Effector CD8-positive, alpha-beta T cell (primary cell): ENCODE measurements at regions not wholly inside any gene's neighbourhood (a gene's known extent, or its start where the extent isn't known, plus 50 kb on each side); places are given as distances from the start of the nearest gene placed in this dataset.
"Not testable (repeated sequence)": the region's sequence is repeated elsewhere in the genome, so short reads cannot be mapped to it uniquely, and the experiment has no call there.

Experiments used
- DNase-seq: peaks from one replicate; lab custom pipeline; 2025; lab: John Stamatoyannopoulos, UW

DNA sequence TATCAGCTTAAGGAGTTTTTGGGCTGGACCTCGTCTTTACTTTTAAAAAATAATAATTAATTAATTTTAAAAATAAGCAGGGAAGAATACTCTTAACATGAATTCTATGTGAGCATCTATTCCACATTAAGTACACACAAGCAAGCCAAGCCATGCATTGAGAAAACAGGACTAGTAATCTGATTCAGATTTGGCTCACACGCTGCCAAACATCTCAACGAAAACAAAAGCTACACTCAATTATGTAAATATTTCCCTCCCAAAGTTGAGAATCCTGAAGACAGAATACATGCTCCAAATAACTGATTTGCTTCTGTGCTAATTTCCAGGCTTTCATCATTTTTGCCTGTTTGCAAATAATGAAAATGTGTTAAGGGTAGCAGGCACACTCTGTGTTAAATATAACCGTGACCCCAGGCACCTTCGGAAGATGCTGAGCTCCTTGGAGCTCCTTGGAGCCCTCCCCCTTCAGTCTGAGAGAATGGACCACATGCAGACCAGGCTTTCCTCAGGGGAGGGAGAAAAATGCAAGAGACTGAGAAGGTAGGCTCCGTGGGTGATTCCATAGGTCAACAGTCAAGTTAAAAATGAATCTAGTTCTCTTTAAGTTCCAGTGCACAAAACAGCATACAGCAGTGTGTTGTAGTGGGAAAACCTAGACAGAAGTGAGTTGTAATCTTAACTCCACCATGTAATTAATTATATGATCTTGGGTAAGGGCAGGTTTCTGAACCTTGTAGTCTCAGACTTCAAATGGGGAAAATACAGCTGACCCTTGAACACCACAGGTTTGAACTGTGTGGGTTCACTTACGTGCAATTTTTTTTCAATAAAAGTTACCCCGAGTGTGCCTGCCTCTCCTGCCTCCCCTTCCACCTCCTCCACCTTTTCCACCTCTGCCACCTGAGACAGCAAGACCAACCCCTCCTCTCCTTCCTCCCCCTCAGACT is 161.3 kb upstream of the RREB1 start:
- no peak for DNase-seq

DNA sequence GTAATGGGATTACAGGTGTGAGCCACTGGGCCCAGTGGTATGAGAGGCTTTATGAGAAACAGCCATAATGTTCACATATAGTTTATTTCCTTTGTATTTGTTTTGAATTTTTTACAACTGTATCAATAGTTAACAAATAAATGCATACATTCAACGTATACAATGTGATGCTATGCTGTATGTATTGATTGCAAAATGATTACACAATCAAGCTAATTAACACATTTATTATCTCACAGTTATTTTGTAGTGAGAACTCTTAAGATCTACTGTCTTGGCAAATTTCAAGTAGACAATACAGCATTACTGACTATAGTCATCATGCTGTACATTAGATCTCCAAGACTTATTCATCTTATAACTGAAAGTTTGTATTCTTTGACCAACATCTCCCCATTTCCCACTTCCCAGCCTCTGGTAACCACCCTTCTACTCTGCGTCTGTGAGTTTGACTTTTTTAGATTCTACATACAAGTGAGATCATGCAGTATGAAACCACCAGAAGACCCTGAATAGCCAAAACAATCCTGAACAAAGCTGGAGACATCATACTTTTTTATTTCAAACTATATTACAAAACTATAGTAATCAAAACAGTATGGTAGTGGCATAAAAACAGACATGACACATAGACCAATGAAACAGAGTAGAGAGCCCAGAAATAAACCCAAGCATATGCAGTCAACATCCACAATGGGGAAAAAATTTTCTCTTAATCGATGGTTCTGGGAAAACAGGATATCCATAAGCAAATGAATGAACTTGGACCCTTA is 157.2 kb upstream of the RREB1 start:
- DNase-seq = no peak

DNA sequence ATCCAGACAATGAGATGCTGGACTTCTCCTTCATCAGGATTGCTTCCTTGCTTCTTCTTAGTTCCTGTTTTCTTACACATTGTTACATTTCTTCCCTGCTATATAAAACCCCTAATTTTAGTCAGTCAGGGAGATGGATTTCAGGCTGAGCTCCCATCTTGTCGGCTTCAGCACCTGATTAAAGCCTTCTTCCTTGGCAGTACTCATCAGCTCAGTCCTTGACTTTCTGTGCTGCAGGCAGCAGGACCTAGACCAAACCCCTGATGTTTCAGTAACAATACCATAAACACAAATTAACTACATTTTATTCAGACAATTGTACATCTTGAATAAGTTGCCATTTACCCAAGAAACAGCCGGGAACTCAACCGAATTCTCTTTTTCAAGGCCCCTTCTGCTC is 156.4 kb upstream of the RREB1 start:
- DNase-seq = no peak

DNA sequence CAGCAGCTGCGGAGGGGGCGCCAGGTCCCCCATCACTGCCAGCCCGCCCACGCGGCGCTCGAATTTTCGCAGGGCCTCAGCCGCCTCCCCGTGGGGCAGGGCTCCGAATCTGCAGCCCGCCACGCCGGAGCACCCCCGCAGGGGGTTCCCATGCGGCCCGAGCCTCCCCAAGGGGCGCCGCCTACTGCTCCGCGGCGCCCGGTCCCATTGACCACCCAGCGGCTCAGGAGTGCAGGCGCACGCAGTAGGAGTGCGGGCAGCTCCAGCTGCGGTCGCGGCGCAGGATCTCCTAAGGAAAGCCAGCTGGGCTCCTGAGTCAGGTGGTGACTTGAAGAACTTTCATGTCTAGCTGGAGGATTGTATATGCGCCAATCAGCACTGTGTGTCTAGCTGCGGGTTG is 155.3 kb upstream of the RREB1 start:
- DNase-seq = no peak

DNA sequence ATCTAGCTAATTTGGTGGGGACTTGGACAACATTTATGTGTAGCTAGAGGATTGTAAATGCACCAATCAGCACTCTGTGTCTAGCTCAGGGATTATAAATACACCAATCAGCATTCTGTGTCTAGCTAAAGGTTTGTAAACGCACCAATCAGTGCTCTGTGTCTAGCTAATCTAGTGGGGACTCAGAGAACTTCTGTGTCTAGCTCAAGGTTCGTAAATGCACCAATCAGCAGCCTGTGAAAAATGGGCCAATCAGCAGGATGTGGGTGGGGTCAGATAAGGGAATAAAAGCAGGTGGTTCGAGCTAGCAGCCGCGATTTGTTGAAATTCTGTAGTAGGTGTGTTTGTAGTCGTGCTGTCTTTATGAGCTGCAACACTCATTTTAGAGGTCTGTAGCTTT is 154.8 kb upstream of the RREB1 start:
- DNase-seq = not testable (repeated sequence)

DNA sequence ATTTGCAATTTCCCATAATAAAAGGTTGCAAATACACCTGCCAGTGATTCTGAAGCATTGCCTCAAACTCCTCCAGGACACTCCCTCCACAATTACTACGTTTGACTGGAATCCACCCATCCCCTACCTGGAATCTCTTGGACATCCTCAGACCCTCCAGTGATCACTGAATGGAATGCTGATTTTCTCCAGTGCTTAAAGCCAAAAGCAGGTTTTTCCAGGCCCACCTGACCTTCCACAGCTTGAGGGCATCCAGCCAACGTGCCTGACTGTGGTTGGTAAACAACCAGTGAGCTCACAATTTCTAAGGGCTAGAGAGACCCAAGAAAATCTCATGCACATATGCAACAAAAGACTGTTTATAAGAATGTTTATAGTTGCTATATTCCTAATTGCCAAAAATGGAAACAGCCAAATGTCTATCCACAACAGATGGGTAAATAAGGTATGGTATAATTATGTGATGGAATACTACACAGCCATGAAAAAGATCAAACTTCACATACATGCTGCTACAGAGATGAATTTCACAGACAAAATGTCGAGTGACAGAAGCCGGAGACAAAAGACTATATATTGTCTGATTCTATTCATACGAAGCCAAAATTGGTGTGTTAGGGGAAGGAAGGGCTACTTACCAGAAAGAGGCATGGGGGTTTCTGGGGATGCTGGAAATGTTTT is 147.1 kb upstream of the RREB1 start:
- DNase-seq = no peak

DNA sequence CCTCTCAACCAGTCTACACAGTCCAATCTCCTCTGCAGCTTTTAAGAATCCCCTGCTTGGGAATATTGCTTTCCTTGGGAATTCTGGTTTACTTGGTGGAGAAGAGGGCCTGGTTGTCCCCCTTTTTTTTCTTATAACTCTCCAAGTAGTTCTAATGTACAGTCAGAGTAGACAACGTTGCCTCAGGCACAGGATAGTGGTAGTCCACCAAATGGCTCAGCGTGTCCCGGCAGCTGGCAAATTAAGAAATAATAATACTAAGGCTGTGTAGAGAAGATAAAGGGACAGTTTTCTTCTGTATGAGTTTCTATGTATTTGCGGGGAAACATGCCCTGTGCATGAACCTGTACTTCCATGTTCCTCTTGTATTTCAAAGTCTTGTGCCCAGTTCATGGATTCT is 145.7 kb upstream of the RREB1 start:
- DNase-seq = no peak

DNA sequence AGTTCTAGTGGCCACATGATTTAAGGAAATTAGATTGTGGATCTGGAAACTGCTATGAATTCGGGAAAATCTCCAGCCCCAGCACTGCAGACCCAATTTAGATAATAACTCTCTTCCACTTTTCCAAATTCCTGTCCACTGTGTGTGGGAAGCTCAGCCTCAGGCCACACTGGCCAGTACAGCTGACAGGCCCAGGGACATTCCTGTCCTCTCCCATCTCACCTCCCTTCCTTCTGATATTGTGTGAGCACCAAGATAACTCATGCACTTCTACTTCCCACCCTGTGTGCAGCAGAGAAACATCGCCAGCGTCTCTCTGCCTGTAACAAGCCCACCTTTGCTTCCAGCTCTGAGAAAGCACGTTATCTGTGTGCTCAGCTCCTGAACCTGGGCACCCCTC is 145.1 kb upstream of the RREB1 start:
- no peak for DNase-seq

DNA sequence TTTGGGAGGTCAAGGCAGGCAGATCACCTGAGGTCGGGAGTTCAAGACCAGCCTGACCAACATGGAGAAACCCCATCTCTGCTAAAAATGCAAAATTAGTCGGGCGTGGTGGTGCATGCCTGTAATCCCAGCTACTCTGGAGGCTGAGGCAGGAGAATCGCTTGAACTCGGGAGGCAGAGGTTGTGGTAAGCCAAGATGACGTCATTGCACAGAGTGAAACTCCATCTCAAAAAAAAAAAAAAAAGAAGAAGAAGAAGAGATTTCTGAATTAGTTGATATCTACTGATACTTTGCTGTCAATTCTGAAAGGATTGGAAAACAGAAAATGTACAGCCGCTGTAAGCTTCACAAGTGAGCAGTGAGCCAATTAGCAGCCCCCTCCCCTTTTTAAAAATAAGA is 144.4 kb upstream of the RREB1 start:
- not testable (repeated sequence) for DNase-seq

DNA sequence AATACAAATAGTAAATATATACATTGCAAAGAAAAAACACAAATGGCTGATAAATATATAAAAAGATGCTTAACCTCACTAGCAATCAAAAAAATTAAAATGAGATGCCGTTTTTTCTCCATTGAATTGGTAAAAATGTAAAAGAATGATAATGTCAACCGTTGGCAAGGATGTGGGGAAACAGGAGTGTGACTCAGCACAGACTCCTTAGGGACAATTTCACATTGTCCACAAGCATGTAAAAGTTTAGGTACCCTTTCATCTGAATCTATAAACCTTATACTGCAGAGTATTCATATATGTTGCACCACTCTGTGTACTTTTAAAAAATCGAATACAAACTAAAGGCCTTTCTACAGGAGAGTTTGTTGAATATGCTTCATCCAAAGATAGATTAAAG is 143.1 kb upstream of the RREB1 start:
- no peak for DNase-seq

DNA sequence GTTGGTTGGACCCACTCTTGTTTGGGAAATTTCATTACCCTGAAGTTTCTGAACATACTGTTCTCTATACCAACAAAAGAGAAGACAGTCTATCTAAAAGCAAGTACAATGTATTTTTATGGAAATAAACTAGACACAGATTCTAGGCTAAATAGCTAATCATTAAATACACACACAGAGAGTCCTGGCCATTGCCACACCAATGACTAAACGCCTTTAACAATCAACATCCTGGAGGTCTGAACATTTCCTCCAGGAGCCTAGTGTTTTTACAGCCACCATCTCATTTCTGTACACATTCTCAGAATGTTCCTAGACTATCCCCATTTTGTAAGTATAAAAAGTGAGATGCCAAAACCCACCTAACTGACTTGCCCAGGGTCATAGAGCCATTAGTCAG is 141.6 kb upstream of the RREB1 start:
- no peak for DNase-seq

DNA sequence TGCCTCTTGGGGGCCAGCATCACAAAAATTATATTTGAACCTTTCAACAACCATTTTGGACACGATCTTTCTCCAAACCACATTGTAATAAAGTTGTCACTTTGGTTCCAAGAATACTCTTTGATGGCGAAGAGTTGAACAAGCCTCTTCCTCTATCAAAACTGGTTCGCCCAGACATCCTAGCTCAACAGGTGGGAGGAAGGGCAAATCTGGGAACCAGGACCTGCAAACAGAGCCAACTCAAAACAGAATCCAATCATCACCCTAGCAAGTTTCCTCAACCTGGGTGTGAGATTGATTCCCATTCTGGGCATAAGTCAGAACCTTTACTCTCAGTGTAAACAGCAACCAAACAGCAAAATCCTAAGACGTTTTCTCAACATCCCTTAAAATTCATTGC is 141.2 kb upstream of the RREB1 start:
- DNase-seq = no peak

DNA sequence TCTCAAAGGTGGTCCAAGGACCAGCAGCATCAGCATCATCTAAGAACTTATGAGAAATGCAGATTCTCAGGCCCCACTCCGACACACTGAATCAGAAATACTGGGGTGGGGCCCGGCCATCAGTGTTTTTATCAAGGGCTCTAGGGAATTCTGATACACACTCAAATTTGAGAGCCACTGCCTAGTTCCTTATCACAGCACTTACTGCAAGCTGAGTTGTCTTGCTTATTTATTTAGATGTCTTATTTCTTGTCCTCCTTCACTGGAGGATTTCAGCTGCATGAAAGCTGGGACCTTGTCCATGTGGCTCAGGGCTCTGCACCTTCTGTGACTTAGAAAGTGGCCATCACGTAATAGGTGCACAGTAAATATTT is 139.4 kb upstream of the RREB1 start:
- no peak for DNase-seq

DNA sequence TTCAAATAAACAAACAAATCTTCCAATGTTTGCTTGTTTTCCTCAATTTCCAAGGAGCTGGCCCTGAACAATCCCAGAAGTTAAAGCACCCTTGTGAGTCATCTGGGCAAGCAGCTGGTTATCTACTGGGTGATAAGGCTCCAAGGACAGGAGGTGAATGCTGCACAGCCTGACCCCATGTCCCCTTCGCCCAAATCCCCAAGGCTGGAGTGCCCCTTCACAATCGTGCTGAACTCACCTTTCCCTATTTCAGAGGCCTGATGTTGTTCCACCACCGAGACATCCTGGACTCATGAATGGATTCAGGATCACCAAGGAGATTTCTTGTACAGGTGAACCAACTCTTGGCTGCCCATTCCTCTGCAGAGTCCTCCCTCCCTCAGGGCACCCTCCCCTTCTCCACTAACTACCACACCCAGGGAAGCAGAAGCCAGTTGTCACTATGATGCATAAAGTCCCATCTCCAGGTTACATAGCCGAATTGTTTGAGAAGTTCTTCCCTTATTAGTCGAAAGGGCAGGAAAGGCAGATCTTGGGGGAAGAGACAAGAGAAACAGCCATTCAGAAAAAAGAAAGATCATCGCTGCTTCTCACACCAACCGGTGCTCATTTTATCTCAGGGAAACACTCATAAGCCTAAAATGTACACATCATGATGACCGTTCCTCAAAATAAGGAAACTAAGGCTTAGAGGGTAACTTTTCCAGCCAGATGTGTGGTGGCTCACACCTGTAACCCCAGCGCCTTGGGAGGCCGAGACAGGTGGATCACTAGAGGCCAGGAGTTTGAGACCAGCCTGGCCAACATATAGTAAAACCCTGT is 138.8 kb upstream of the RREB1 start:
- no peak for DNase-seq

DNA sequence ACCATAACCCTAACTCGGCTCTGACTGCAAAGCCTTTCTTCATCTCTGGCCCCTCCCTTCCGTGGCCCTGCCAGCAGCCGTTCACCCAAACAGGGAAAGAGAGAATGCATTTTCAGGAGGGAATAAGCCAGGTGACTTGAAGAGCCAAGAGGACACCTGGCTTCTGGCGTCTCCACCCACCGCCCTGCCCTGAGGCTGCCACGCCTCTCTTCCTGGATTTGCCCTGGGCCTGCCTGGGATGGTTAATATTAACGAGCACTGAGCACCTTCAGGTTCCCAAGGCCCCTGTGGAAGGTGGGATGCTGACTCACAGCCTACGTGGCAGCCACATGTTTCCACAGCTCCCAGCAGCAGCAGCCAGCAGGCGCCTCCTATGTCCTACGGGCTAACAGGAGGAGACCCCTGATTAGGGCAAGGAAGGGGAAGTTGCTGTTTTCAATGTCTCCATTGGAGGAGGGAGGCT is 138.0 kb upstream of the RREB1 start:
- DNase-seq = no peak

DNA sequence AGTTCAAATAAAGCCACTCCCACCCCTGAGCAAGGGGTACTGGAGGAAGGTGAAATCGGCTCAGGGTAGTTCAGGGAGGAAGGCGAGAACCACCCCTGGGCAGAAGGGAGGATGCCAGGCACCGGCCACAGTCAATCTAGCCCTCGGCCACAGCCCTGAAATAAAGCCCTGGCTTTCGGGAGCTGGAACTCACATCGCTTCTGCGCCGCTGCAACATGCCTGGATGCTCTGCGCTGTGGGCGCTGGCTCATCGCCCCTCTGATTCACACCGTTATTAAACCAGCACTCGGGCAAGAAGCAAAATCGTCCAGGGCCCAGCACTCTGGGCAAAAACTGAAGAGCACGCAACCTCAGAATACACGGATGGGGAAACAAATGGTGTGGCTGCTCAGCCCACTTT is 136.9 kb upstream of the RREB1 start:
- DNase-seq = no peak

DNA sequence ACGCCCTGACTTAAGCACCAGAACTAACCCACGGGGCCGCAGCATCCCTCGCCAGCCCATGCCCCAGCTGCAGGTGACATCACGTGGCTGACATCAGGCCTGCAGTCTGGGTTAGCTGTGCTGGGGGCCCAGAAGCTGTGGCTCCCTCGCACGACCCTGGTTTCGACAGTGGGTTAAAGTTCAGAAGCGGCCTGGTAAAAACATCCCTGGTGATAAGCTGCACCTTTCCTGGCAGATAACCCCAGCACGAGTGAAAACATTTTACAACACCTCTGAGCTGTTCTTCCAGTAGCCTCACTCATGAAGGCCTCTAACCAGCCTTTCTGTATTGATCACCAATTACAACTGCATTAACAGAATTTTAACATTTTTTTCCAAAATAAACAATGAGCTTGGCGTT is 136.4 kb upstream of the RREB1 start:
- DNase-seq = no peak

DNA sequence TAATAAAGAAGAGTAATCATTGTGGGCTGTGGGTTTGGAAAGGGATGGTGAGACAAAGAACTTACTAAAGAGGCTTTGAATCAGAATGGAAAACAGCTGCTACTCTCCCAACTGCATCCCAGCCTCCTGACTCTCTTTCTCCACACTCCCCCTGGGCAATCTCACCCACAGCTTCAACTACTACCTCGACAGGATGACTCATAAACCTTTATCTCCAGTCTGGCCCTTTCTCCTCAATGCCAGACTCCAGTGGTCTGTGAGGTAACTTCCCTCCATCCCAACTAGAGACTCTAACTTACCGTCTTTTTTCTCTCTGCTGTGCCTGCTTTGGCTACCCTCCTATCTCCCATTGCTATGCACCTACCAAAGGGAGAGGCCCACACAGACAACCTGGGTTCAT is 135.3 kb upstream of the RREB1 start:
- DNase-seq = no peak

DNA sequence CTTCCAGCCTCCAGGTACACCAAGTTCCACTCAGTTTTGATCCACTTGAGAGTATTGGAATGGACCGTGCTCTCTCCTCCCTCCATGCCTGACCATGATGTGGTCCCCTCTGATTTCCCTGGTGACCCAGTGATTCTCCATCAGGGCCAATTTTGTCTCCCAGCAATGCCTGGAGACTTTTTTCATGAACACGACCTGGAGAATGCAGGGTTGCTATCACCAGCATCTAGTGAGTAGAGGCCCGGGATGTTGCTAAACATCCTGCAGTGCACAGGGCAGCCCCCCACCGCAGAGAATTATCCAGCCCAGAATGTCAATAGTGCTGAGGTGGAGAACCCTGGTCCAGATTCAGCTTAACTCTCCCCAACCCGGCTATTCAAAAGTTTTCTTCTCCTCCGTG is 134.0 kb upstream of the RREB1 start:
- no peak for DNase-seq

DNA sequence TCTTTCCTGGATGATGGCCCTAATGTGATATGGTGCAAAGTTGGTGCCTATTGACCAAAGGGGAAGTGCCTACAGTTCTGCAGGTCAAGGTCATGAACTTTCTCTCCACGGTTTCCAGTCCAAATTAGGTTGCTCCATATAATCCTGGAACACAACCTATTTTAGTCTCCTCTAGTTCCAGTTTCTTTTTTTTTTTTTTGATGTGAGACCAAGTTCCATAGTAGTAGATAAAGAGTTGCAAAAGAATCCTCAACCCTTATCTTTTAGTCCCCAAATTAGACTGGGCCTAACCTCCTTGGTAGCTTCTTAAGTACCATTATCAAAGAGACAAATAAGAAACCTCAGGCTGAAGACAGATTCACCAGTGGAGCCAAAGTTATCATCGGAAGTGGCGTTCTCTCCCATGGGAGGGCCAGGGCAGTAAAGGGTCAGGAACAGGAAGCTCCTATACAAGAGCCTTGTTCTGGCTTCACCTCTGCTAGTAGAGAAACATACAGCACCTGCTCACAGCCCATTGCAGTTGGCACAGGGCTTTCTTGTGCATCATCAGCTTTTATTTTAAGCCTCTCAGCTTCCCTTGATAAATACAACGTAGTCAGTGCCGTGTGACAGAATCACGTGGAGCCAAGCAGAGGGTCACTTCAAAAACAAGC is 132.2 kb upstream of the RREB1 start:
- DNase-seq = no peak

DNA sequence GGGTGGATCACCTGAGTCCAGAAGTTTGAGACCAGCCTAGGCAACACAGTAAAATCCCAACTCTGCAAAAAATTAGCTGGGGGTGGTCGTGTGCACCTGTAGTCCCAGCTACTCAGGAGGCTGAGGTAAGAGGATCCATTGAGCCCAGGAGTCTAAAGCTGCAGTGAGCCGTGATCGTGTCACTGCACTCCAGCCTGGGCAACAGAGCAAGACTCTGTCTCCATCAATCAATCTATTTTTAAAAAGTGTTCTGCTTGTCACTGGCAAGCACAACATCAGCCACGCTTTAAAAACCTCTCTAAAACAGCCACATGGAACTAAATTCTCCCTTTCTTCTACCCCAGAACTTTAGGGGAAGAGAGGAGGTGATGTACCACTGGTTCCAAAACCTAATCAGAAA is 131.6 kb upstream of the RREB1 start:
- DNase-seq = no peak
